Cardiac septum (tissue), 1 donor: ENCODE measurements at regions not wholly inside any gene's neighbourhood (a gene's known extent, or its start where the extent isn't known, plus 50 kb on each side); places are given as distances from the start of the nearest gene placed in this dataset.
A peak's percentile ranks its signal among the peaks of the same experiment; 100 is the strongest.
"Not testable (repeated sequence)": the region's sequence is repeated elsewhere in the genome, so short reads cannot be mapped to it uniquely, and the experiment has no call there.

Experiments
- DNase-seq: peaks from one replicate; pipeline ENCODE4 v3.0.0-alpha.2; 2020; ENCODE audit warnings: low spot score
- intact Hi-C: fragments of 100-400 bp; cut with DNase I; formaldehyde crosslinking; loops from one replicate; pipeline ENCODE4 v1.14.0; 2022
- donor health status: DM: no; HTN: no; CAD: no.

DNA sequence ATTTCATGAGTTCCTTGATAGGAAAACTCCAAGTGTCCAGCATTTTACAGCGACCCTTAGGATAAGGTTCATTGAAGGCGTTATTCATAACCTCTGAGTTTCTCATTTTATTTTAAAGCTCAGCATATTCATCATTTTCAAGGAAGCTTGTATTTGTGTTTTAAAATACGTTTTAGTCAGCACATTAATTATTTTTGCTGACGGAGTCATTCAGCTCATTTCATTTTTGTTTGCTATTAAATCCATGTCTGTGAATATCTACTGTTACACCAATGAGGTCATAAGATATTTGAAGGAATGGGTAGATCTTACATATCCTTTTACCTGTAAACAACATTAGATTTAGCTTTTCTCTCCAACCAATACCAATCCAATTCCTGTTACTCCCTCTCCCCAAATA is 1766.3 kb upstream of the PCDH10 start:
- intact Hi-C loops: no loop called here

DNA sequence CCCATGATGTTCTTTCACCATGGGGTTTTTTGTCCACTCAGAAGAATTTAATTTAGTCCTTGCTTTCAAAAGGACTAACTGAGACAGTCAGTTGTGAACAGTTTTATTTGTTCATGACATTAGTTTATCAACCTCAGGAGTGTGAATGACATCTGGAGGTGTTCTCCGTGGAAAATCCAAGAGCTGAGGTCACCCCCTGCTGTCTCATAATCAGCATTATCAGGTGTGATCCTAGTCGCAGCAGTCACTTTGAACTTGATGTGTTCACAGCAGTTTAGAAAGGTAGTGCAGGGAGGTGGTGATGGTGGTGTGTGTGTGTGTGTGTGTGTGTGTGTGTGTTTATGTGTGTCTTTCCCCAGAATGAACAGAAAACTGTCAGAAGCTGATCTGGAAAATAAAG is 1760.8 kb upstream of the PCDH10 start:
- intact Hi-C loops: no loop called here
- no peak for DNase-seq

More for the DNA sequence above, 1766.3 kb upstream of the PCDH10 start:
- no peak for DNase-seq

DNA sequence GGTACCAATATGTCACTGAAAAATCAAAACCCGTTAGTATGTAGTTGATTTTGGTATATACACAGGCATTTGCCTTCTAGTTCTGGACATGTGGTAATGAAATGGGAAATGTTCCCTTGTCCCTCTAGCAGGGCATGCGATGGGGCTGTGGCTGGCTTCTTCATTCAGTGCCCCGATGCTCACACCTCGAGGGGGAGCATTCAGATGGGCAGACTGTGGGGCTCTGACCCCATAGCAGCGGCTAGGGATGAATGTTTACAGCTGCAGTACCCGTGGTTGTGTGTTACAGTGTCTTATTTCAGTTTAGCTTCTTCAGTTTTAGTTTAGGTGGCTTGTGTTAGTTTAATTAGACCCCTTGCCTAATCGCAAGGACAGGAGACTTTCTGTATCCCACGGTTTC is 1741.0 kb upstream of the PCDH10 start:
- intact Hi-C loops: no loop called here
- no peak for DNase-seq

DNA sequence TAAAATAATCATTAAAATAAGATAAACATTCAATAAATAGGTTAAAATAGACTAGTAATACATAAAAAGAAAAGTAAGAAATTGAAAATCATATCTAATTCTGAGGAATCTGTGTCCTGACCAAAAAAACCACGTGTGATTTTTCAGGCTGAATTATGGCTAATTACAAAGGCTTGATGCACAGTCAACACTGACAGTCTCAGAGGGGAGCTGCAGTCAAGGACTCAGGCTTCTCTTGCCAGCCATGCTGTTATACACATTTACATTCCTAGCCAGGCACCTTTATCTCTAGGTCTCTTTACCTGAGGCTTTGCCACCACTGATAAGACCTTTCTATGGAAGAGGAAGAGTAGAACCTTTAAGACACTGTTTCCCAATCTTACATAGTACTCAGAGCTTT is 1737.7 kb upstream of the PCDH10 start:
- no peak for DNase-seq
- intact Hi-C loops: no loop called here

DNA sequence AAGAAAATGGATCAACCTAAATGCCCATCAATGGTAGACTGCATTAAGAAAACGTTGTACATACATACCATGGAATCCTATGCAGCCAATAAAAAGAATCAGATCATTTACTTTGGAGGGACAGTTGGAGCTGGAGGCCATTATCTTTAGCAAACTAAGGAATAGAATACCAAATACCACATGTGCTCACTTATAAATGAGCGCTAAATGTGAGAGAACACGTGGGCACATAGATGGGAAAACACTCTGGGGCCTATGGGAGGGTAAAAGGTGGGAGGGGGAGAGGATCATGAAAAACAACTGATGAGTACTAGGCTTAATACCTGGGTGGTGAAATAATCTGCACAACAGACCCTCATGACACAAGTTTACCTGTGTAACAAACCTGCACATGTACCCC is 1729.9 kb upstream of the PCDH10 start:
- DNase-seq: no peak
- intact Hi-C loops: no loop called here

DNA sequence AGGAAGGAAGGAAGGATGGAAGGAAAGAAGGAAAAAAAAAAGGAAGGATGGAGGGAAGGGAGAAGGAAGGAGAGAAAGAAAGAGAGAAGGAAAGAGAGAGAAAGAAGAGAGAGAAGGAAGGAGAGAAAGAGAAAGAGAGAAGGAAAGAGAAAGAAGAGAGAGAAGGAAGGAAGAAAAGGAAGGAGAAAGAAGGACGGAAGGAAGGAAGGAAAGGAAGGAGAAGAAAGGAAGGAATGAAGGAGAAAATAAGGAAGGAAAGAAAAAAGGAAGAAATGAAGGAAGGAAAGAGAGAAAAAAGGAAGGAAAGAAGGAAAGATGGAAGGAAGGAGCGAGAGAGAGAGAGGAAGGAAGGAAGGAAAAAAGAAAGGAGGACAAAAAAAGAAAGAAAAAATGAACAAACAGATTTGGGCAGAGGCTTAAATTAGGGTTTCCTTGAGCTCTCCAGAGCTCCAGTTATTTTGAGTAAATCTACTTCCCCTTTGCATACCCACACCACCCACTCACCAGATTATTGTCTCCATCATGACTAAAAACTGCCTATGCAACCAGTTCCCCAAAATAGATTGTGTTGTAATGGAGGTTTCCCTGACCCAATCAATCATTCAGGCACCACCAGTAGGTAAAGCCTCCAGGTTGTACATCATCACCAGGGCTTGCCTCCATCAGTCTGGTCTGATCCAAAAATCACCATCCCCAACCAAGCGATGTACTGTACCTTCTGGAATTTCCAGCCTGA is 1722.9 kb upstream of the PCDH10 start:
- no peak for DNase-seq

DNA sequence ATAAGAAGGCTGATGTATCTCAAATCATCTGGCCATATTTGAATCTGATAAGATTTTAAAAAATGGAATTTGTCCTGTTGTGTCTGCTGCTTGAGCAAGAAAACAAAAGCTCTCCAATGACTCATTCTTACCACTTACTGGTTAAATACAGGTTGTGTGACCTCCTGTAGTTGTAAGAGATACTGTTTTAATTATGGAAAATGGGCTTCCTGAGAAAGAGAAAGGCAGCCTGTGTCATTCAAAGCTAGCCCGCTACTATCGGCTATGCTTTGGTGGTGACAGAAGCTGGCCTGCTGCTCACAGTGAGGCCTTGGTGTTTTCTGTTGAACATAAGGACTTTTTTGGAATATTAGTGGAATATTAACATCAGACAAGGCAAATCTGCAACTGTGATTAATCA is 1722.1 kb upstream of the PCDH10 start:
- intact Hi-C loops: no loop called here
- no peak for DNase-seq

More for the DNA sequence above, 1722.9 kb upstream of the PCDH10 start:
- intact Hi-C loops: no loop called here

DNA sequence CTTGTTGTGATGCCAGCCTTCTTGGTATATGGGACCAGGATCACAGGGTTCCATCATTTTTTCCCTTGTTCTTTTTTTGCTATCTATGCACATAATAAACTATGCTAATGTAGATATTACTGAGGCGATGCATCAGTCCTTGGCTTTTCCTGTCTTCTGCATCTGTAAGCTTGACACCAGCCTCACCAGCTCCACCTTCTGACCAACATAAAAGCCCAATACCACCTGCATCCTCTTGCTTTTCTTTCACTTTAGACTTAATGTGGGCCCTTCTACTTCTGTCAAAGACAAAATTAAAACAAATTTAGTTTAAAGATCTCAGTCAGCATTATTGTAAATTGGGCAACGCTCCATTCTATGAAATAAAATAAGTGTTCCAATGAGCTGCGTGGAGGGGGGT is 1718.8 kb upstream of the PCDH10 start:
- intact Hi-C loops: no loop called here
- DNase-seq: no peak

DNA sequence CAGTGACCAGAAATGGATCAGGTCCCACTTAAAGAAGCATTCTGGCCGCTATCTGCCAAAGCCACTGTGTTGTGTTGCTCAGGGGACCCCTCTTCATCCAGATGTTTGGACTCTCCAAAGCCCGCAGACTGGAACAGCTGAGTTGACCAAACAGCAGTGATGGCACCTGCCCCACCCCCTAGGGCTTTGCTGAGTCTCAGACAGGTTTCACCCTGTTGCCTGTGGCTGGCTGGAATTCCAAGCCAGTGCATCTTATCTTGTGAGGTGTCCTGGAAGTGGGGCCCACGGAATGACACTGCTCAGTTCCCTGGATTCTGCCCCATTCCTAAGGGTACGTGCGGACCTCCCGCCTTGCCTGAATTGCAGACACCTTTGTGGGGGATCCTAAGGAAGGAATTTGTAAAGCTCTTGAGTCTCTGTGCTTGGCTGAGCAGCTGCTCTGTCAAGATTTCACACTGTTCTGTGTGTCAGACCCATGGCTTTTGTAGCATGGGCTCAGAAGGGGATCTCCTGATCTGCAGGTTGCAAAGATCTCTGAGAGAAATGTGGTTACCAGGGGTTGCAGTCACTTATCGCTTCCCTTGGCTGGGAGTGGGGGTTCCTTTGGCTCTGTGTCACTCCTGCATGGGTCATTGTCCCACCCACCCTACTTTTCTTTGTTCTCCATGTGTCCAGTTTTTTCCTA is 1707.9 kb upstream of the PCDH10 start:
- DNase-seq: peak; percentile 73
- intact Hi-C loops: no loop called here

DNA sequence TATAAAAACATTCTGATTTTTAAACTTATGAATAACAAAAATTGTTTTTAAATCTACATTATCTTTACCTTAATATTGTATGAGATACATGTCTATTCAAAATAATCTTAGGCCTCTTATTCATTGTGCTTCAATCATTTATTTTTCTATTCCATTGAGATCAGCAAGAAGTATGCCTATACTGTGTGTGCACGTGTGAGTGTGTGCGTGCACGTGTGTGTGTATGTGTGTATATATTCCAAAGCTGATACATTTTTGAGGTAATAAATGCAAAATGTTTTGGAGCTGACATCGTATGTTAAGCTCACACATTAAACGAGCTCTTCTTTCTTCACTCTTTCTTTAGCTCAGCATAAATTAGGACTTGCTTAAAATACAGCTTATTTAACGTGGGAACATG is 1701.2 kb upstream of the PCDH10 start:
- intact Hi-C loops: no loop called here
- no peak for DNase-seq

DNA sequence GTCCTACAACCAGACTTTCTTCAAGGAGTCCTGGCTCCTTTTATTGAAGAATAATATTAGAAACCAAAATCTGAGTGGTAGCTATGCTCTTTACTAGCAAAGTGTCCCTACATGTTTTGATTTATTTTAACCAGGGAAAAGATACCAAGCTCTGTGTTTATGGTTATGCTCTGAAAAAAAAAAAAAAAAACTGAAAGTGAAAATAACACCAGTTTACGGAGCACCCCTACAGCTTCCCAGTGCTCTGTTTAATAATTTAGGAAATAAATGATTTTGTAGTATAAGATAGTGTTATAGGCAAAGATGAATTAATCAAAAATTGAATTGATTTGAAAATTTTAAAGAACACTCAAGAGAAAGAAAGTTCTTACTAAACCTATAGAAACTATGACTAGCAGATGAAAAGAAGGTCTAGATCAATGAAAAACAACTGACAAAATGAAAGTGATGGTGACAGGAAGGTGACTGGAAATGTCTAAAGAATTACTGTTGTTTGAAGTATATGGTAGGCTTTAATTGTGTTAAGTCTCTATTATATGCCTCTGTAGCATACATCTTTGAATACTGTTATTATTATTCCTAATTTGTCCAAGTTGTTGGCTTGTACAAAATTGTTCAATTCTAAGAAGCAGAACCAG is 1698.4 kb upstream of the PCDH10 start:
- intact Hi-C loops: no loop called here
- no peak for DNase-seq

DNA sequence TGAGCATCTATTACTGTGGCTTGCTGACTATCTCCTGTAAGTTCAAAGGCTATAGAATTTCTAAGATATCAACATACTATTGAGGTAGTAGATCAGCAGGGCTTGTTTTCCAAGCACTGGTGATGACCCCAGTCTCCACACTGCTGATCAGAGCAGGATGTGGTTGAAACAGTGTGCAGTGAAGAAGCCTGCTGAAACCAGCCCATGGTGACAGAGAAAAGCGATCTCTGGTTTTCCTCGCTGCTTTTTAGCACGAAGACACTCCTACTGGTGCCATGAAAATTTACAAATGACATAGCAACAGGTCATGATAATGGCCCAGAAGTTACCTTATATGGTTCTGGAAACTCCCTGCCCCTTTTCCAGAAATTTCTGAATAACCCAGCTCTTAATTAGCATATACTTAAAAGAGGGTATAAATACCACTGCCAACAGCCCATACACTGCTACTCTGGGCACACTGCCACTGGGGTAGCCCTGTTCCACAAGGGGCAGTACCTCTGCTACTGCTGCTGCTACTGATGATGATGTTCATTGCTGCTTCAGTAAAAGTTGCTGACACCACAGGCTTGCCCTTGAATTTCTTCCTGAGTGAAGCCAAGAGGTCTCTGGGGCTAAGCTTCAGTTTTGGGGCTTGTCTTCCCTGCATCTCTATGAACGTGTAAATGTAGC is 1689.5 kb upstream of the PCDH10 start:
- intact Hi-C loops: no loop called here
- no peak for DNase-seq

DNA sequence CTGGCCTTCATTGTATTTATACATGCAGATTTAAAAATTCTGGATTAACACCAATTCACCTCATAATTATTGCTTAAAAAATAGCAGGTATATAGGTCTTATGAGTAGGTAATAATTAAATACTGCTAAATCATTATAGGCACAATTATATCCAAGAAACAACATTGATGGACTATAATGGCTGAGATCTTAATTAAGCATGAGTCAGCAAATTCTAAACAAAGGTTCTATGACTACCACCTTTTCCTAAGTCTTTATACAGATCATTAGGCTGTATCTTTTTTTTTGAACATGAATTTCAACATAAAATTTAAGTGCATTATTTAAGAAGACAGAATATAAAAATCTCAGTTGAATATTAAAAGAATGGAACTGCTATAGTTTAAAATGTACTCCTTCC is 1678.7 kb upstream of the PCDH10 start:
- no peak for DNase-seq
- intact Hi-C loops: no loop called here

DNA sequence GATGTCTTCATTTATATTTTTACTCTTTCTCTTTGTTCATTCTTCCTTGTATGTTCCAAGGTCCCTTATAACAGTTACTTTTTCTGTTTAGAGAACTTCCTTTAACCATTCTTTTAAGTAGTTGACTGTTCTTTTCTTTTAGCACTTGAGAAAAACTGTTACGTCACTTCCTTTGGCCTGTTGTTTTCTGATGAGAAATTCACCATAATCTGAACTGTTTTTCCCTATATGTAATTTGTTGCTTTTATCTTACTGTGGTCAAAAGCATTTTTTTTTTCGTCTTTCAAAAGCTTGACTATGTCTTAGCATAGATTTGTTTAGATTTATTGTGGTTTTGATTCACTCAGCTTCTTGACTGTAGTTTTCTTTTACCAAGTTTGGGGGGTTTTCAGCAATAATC is 1660.3 kb upstream of the PCDH10 start:
- intact Hi-C loops: no loop called here

DNA sequence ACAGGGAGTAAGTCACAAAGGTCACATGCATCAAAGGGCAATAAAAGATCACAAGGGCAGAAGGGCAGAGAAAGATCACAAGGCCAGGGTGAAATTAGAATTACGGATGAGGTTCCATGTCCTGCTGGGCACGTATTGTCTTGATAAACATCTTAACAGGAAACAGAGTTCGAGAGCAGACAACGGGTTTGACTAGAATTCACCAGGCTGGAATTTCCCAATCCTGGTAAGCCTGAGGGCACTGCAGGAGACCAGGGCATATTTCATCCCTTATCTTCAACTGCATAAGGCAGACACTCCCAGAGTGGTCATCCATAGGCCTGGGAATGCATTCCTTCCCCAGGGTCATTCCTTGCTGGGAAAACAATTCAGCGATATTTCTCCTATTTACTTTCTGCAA is 1652.9 kb upstream of the PCDH10 start:
- intact Hi-C loops: not testable (repeated sequence)

More for the DNA sequence above, 1660.3 kb upstream of the PCDH10 start:
- DNase-seq: no peak

DNA sequence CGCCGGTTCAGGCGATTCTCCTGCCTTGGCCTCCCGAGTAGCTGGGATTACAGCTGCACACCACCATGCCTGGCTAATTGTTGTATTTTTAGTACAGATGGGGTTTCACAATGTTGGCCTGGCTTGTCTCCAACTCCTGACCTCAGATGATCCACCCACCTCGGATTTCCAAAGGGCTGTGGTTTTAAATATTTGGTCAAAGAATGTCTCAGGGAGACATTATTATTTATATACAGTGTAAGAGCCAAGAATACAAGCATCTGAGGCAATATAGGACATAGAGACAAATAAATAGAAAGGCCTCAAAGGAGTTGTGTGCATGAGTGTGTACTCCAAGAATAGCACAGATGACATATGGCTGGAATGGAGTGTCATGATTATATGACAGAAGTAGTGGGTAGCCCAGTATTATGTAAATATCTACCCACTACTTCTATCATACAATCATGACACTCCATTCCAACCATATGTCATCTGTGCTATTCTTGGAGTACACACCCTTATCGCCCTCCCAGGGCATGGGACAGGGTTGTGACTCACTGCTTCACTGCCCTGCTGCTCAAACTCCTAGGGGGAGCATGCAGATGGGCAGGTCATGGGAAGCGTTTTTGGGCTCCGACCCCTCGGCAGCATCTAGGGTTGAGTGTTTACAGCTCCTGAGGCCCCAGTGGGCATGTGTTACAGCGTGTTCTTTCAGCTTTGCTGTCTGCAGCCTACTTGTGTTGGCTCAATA is 1649.8 kb upstream of the PCDH10 start:
- DNase-seq: no peak
- intact Hi-C loops: no loop called here

More for the DNA sequence above, 1652.9 kb upstream of the PCDH10 start:
- DNase-seq: not testable (repeated sequence)

DNA sequence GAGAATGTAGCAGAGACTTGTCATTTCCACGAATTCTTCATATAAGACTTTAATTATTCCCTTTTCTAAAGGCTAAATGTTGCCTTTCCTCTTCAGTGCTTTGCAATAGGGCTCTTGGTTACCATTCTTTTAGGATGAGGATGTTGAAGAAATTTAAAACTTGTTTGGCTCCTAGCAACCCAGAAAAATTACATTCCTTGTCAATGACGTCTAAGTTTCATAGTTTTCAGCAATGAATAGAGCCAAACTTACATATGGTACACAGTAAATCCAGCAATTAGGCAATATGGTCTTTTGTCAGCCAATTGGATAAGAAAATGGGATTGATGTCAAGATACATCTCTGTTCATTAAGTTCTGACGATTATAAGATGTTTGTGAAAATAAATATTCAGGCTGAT is 1639.6 kb upstream of the PCDH10 start:
- no peak for DNase-seq
- intact Hi-C loops: no loop called here

DNA sequence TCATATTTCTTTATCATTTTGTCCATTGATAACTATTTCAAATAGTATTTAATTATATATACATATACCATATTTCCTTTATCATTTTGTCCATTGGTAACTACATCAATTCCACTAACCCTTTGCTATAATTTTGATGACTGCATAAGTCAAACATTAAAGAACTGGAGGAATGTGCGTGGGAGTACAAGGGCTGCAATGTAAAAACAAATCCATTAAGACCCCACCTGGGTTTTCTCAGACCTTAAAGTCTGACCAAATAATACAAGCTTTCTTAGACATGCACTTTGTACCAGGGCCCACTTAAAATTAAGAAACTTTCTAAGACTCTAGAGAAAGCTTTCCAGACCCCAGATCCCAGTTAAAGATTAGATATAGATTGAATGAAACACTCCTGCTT is 1622.4 kb upstream of the PCDH10 start:
- no peak for DNase-seq
- intact Hi-C loops: no loop called here

DNA sequence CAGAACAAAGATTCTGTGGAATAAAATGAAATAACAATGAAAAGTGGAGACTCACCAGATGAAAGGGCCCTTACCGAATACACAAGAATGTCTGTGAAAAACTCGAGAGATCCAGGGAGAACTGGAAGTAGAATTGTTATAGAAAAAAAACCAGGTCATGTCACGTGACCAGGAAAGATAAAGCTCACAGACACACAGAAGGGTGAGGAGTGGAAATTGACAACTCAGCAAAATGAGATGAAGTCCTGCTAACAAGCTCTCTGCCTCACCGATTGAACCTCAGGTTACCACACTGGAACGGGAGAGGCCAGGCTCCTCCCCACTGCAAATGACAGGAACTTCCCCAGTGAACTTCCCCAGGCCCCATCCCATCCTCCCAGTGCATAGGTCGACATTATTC is 1618.0 kb upstream of the PCDH10 start:
- intact Hi-C loops: no loop called here
- DNase-seq: no peak
